GM12892 (cell line): ENCODE measurements at regions not wholly inside any gene's neighbourhood (a gene's known extent, or its start where the extent isn't known, plus 50 kb on each side); places are given as distances from the start of the nearest gene placed in this dataset.

Experiments used
- POLR2AphosphoS5 ChIP-seq: IDR thresholded peaks from 2 replicates; pipeline ENCODE4 v1.6.1; 2011; ENCODE audit warnings: low read depth, low read length, control low read depth
- TAF1 ChIP-seq: IDR thresholded peaks from 2 replicates; pipeline ENCODE4 v1.6.1; 2011; ENCODE audit warnings: low read depth, mild to moderate bottlenecking, control low read depth, low read length, borderline replicate concordance

GRCh38 chr20:22515264-22515663 is 69.1 kb downstream of the FOXA2 start:
- TF ChIP-seq TAF1 (no peak), POLR2AphosphoS5 (no peak)
